PFSK-1 (cell line): ENCODE measurements at regions not wholly inside any gene's neighbourhood (a gene's known extent, or its start where the extent isn't known, plus 50 kb on each side); places are given as distances from the start of the nearest gene placed in this dataset.

Experiments used
- FOXP2 ChIP-seq: optimal IDR thresholded peaks from 2 replicates; pipeline ENCODE3; 2011; ENCODE audit warnings: borderline replicate concordance, control low read depth, inconsistent platforms; ENCODE audit not compliant: insufficient read depth; ENCODE audit errors: extremely low read length, extremely low read depth
- POLR2AphosphoS5 ChIP-seq: IDR thresholded peaks from 2 replicates; pipeline ENCODE4 v1.6.1; 2012; ENCODE audit warnings: low read depth, mild to moderate bottlenecking, control low read depth, low read length, moderate library complexity
- REST ChIP-seq, 2 experiments: IDR thresholded peaks; 2 replicates each; pipeline versions ENCODE4 v1.6.1 to v1.8.0; 2011 to 2012; ENCODE audit warnings: low read depth in 2 of 2, low read length in 2 of 2, control low read depth in 1 of 2, inconsistent platforms in 1 of 2, mild to moderate bottlenecking in 1 of 2, moderate library complexity in 1 of 2; ENCODE audit not compliant: insufficient read depth in 1 of 2
- SIN3A ChIP-seq: IDR thresholded peaks from 2 replicates; pipeline ENCODE4 v1.6.1; 2012; ENCODE audit warnings: mild to moderate bottlenecking, low read length, moderate library complexity, borderline replicate concordance; ENCODE audit not compliant: insufficient read depth
- TAF1 ChIP-seq: IDR thresholded peaks from 2 replicates; pipeline ENCODE4 v1.6.1; 2012; ENCODE audit warnings: low read length, control low read depth, borderline replicate concordance; ENCODE audit not compliant: insufficient read depth

- TF ChIP-seq POLR2AphosphoS5 (no peak), SIN3A (no peak), TAF1 (no peak), REST (IDR thresholded peaks at IDR 0.05; ENCODE audit: insufficient read depth in 1 of 2, low read depth in 2 of 2, low read length in 2 of 2) (no peak), FOXP2 (no peak)
These were observed 382.2 kb downstream of the LRRC70 start for GRCh38 chr5:62960781-62961180.

- TF ChIP-seq REST (IDR thresholded peaks at IDR 0.05; ENCODE audit: insufficient read depth in 1 of 2, low read depth in 2 of 2, low read length in 2 of 2), result no peak
- TF ChIP-seq POLR2AphosphoS5, result no peak
- TF ChIP-seq FOXP2, result no peak
- no peak for TF ChIP-seq TAF1
- TF ChIP-seq SIN3A, result no peak
These were observed 378.0 kb downstream of the LRRC70 start for GRCh38 chr5:62956597-62956996.

- TF ChIP-seq REST (IDR thresholded peaks at IDR 0.05; ENCODE audit: insufficient read depth in 1 of 2, low read depth in 2 of 2, low read length in 2 of 2) (no peak), SIN3A (no peak), FOXP2 (no peak), TAF1 (no peak), POLR2AphosphoS5 (no peak)
These were observed 376.0 kb downstream of the LRRC70 start for GRCh38 chr5:62954578-62954977.

GRCh38 chr5:62948301-62948700, 369.7 kb downstream of the LRRC70 start:
- no peak for TF ChIP-seq POLR2AphosphoS5
- no peak for TF ChIP-seq REST (IDR thresholded peaks at IDR 0.05; ENCODE audit: insufficient read depth in 1 of 2, low read depth in 2 of 2, low read length in 2 of 2)
- no peak for TF ChIP-seq SIN3A
- no peak for TF ChIP-seq FOXP2
- no peak for TF ChIP-seq TAF1

GRCh38 chr5:62942384-62942783, 363.8 kb downstream of the LRRC70 start:
- no peak for TF ChIP-seq REST (IDR thresholded peaks at IDR 0.05; ENCODE audit: insufficient read depth in 1 of 2, low read depth in 2 of 2, low read length in 2 of 2)
- TF ChIP-seq TAF1, result no peak
- no peak for TF ChIP-seq SIN3A
- no peak for TF ChIP-seq POLR2AphosphoS5
- TF ChIP-seq FOXP2, result no peak
